ENCODE measurements at regions not wholly inside any gene's neighbourhood (a gene's known extent, or its start where the extent isn't known, plus 50 kb on each side); places are given as distances from the start of the nearest gene placed in this dataset.
"Not testable (repeated sequence)": the region's sequence is repeated elsewhere in the genome, so short reads cannot be mapped to it uniquely, and the experiment has no call there.

DNA sequence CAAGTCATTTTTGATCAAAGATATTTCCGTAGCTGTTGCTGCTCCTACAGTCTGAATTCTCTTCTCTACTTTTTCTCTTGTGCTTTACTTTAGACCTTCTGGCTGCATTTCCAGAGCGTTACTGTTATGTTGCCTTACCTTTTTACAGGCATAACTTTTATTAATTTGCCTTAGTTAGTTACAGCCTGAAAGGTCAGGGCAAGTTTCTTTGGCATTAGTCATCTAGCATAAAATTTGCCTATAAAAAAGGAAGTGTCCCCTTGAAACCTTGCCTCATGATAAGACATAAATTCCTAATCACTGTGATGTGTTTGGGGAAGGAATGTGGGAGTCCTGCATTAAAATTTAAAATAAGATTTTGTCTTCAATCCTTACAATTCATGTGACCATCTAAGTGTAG is 618.5 kb downstream of the NR2F2 start:
- FAIRE-seq: no peak

GRCh38 chr15:96958721-96959120 is 628.2 kb downstream of the NR2F2 start:
- no peak for FAIRE-seq

- no peak for FAIRE-seq
Measured at GRCh38 chr15:96959501-96959900, 629.0 kb downstream of the NR2F2 start.

DNA sequence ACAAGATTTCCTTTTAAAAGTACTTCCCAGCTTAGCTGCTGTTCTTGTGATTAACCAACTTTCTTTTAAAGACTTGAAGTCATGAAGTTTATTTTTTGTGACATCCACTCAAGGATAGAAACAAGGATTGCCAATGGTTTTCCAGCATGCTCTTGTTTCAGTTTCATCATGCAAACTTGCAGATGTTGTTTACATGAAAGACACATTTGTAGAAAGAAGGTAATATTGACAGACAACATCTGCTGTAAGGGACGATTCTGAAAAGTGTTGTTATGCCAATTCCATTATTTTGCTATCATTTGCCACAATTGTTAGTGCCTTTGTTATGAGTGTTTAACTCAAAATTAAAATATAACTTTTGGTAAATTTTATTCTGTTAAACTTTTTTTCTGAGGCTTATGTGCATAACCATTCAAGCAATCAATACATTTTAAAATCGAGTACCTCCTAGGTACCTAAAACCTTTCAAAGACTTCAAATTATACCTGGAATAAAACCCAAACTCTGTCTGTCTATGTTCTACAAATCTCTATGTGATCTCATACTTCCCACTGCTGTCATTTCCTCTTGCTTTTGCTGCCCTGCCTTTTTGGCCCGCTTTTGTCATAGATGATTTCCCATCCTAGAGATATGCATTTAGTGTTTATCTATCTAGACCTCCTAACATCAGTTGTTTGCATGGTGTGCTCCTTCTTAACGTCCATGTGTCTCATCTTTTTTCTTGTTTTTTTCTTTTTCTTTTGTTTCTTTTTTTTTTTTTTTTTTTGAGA is 630.4 kb downstream of the NR2F2 start:
- FAIRE-seq: no peak

DNA sequence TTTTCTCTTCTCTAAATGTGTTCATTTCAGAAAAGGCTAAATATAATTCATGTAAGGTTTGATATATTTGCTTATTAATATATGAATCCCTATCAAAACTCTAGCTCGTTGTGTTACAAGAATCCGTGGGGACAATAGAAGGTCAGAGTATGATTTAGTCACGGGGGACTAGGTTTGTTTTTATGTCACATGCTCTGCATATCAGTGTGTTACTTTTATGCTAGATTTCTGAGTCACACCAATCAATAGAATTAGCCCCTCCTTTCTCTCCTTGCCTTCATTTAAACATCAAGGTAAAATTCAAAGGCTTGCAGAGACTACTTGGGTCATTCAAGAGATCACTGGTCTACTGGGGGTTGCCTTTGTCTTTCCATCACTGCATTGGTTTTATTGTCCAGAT is 636.1 kb downstream of the NR2F2 start:
- FAIRE-seq: no peak

DNA sequence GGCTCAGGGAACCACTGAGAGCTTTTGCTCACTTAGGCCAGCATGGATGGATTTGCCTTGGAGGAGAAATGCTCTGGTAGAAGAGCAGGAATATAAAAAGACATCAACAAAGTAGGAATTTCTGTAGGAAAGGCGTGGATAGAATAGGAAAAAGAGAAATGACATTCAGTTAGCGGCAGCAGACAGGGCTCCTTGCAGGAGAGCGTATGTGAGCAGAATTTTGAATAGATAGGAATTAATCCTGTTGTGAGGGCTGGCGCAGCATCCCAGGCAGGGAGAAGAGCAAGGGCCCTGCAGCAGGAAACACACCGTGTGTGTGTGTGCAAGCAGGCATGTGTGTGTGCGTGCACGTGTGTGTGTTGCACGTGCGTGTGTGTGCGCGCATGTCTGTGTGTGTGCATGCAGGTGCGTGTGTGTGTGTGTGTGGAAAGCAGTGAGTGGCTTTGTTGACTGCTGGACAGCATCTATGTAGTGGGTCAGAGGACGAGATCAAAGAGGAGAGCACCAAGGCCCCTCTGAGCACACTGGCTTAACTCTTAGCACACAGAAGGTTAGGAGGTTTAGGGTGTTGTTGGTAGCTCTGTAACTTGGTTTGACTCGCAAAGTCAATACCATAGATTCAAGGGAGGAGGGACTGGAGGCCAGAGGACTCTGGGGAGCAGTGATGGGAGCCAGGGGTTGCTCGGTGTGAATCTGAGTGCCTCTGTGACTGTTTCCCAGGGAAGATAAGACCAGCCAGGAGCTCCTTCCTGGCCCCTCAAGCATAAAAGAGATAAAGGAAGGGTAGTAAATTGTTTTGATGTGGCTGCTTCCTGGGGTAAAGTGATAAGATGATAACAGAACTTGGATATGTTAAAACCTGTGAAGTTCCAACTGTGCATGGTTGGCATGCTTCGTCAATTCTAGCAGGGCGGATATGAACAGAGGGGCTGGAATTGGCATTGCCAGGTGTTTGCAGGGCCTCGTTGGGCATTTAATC is 639.5 kb downstream of the NR2F2 start:
- no peak for FAIRE-seq

DNA sequence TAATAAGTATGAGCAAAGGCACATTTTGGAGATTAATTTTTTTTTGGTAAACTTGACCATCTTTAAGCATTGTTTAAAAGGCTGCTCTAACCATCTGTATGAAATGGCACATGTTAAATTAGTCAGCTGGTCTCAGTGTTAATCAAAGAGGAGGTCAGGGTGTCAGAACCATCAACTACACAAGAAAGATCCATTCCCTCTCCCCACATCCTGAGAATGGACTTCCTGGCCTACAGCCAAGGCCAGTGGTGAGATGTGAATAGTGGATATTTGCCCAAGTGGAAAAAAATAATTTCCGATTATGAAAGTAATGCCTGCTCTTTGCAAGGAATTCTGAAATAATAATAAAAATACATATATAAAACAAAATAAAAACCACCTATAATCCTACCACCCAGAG is 641.7 kb downstream of the NR2F2 start:
- FAIRE-seq: no peak

- FAIRE-seq: no peak
Measured at GRCh38 chr15:96974761-96975160, 644.3 kb downstream of the NR2F2 start.

GRCh38 chr15:96977886-96978285 is 647.4 kb downstream of the NR2F2 start:
- no peak for FAIRE-seq

DNA sequence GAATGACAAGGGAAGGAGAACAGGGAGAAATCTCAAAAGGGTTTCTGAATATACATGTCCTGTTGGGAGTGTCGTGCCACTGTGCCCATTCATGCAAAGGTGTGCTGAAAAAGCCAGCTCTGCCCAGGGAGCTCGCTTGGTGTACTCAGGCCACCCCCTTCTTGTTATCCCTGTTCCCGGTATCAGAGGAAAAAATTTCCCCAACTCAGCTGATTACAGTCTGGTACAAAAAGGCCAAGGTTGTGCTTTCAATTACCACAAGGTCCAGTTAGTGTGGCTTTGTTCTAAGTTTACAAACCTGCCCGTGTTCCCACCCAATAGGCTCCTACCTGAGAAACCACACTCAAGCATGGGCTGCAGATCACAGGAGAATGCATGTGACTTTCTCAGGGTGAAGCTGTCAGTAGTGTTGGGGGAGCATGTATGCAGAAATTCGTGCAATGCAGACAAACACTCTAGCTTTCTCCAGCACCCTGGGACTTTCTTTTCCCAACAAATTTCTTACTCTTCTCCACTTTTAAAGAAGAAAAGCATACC is 648.5 kb downstream of the NR2F2 start:
- FAIRE-seq: no peak

DNA sequence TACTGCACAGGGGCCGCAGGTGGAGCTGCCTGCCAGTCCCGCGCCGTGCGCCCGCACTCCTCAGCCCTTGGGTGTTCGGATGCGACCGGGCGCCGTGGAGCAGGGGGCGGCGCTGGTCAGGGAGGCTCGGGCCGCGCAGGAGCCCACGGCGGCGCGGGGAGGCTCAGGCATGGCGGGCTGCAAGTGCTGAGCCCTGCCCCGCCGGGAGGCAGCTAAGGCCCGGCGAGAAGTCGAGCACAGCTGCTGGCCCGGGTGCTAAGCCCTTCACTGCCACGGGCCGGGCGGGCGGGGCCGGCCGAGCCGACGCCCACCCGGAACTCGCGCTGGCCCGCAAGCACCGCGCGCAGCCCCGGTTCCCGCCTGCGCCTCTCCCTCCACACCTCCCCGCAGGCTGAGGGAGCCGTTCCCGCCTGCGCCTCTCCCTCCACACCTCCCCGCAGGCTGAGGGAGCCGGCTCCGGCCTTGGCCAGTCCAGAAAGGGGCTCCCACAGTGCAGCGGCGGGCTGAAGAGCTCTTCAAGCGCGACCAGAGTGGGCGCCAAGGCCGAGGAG is 653.7 kb downstream of the NR2F2 start:
- FAIRE-seq: not testable (repeated sequence)

GRCh38 chr15:96992817-96993216 is 662.3 kb downstream of the NR2F2 start:
- FAIRE-seq: no peak

- no peak for FAIRE-seq
Measured at GRCh38 chr15:96997538-96997937, 667.0 kb downstream of the NR2F2 start.

- FAIRE-seq: no peak
Measured at GRCh38 chr15:97009031-97009431, 678.5 kb downstream of the NR2F2 start.

DNA sequence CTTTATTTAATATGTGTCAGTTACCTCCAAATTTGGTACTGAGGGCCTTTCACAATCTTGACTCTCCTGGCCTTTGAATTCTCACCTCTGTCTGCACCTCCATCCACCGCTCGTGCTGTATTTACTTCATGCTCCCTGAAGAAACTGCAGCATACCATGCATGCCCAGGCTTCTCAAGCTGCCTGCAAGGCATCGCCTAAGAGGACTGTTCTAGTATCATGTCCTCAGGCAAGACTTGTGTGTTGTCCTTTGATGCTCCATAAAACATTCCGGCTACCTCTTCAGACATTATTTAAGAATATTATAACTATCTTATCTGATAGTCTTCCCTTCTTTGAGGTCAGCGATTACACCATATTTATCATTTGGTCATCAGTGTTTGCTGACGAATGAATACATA is 682.5 kb downstream of the NR2F2 start:
- FAIRE-seq: no peak

DNA sequence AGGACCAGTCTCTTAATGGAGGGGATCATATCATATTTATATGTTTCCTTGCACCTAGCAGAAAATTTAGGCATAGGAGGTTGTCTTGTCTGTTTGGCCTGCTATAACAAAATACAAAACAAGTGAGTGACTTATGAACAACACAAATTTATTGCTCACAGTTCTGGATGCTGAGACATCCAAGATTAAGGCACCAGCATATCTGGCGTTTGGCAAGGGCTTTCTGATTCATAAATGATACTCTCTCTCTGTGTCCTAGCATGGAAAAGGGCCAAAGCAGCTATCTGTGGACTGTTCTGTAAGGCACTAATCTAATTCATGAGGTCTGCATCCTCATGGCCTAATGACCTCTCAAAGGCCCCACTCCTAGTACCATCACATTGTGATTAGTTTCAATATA is 683.0 kb downstream of the NR2F2 start:
- FAIRE-seq: no peak

- FAIRE-seq: no peak
Measured at GRCh38 chr15:97014001-97014400, 683.5 kb downstream of the NR2F2 start.

- no peak for FAIRE-seq
Measured at GRCh38 chr15:97023488-97023844, 693.0 kb downstream of the NR2F2 start.

GRCh38 chr15:97026781-97027180 is 696.3 kb downstream of the NR2F2 start:
- FAIRE-seq: no peak

DNA sequence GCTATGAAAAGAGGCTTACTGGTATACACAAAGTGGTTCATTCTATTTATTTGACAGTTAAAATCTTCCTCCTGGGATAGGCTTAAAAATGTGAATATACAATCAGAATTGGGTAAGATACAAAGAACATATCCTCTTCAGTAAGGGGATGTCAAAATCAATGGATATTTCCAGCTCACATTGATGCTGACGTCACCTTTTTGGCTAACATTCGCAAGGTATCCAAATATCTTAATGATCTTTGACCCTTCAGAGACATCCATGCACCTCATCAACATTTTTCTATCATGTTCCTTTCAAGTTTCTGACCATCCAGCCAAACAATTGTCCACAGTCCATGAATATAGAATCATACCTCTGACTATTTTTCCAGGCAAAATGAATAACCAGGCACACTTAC is 697.3 kb downstream of the NR2F2 start:
- FAIRE-seq: no peak

GRCh38 chr15:97030251-97030650 is 699.8 kb downstream of the NR2F2 start:
- FAIRE-seq: no peak

DNA sequence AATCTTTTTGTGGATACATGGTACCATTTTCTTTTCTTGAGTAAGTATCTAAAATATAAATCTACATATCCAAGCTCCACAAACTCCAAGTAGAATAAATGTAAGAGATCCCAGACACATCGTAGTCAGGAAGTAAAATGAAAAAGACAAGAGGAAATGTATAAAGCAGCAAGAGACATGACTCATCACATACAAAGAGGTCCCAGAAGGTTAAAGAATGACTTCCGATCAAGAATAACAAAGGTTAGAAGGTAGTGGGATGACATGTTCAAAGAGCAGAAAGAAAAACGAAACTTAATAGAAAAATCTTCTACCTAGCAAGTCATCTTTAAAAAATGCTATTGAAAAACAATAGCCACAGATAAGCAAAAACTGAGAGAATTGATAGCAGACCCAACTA is 705.8 kb downstream of the NR2F2 start:
- no peak for FAIRE-seq

DNA sequence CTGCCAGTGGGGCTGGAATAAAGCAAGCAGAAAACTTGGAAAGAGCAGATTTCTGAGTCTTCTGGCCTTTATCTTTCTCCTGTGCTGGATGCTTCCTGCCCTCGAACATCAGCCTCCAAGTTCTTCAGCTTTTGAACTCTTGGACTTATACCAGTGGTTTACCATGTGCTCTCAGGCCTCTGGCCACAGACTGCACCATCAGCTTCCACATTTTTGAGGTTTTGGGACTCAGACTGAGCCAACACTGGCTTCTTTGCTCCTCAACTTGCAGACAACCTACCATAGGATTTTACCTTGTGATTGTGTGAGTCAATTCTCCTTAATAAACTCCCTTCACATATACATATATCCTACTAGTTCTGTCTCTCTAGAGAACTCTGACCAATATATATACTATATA is 706.6 kb downstream of the NR2F2 start:
- no peak for FAIRE-seq

Data from TTC549 (cell line).